GM12878 (cell line): ENCODE measurements at regions not wholly inside any gene's neighbourhood (a gene's known extent, or its start where the extent isn't known, plus 50 kb on each side); places are given as distances from the start of the nearest gene placed in this dataset.

Experiments used
- ATAC-seq: fragments of 200-7000 bp; cut with Tn5 transposase; 3 replicates; pipeline ENCODE4 v1.9.1; 2020; ENCODE audit warnings: mild to moderate bottlenecking, moderate library complexity
- BruUV-seq: library from RNA; stranded (reverse); fragments of 400-500 nt; replicated peaks from 2 replicates; lab custom pipeline; 2021; lab: Mats Ljungman, UMichigan
- CTCF ChIA-PET: fragments of 300-600 bp; sonication (Branson Sonifier 250); formaldehyde crosslinking; extraction: SDS; loops from one replicate; lab custom pipeline; 2021; ENCODE audit warnings: inconsistent platforms; lab: Yijun Ruan, JAX
- POLR2A ChIA-PET: fragments of 350-600 bp; formaldehyde crosslinking; extraction: SDS; loops from one replicate; lab custom pipeline; 2021; ENCODE audit warnings: inconsistent platforms; lab: Charles Lee
- RAD21 ChIA-PET: fragments of 300-600 bp; sonication (Branson Sonifier 250); formaldehyde crosslinking; loops from one replicate; lab custom pipeline; 2023; ENCODE audit warnings: antibody characterized with exemption; ENCODE audit not compliant: unreplicated experiment; lab: Charles Lee
- SMC1A ChIA-PET: fragments of 300-600 bp; sonication (Branson Sonifier 250); formaldehyde crosslinking; loops from one replicate; lab custom pipeline; 2023; ENCODE audit not compliant: unreplicated experiment, uncharacterized antibody; lab: Charles Lee
- DNase-seq: peaks from one replicate; pipeline ENCODE4 v3.0.0-alpha.2; 2011; ENCODE audit warnings: low read depth, low spot score
- FAIRE-seq: peaks from 3 replicates; lab custom pipeline; 2011; peaks lifted over from hg19 to GRCh38; lab: Jason Lieb, UNC
- H2AFZ ChIP-seq: 2 replicates; pipeline ENCODE4 v1.6.0; 2011; ENCODE audit warnings: low read depth, low read length, control low read depth; ENCODE audit not compliant: control insufficient read depth
- H3K27ac ChIP-seq: 2 replicates; pipeline ENCODE4 v1.5.1; 2011; ENCODE audit warnings: control low read depth; ENCODE audit not compliant: control insufficient read depth, insufficient read depth
- H3K27me3 ChIP-seq, 2 experiments: replicated peaks in 1 of 2; 2 replicates each; pipeline versions ENCODE4 v1.6.0 to v1.6.1; 2011; ENCODE audit warnings: low read length in 1 of 2; ENCODE audit not compliant: control insufficient read depth in 2 of 2, insufficient read depth in 2 of 2
- H3K36me3 ChIP-seq, 2 experiments: 2 replicates each; pipeline ENCODE4 v1.5.1; 2011; ENCODE audit warnings: low read length in 1 of 2; ENCODE audit not compliant: control insufficient read depth in 2 of 2, insufficient read depth in 2 of 2
- H3K4me1 ChIP-seq: 2 replicates; pipeline ENCODE4 v1.6.1; 2011; ENCODE audit warnings: mild to moderate bottlenecking, low read length, moderate library complexity, mixed read lengths; ENCODE audit not compliant: control insufficient read depth, insufficient read depth
- H3K4me2 ChIP-seq: 2 replicates; pipeline ENCODE4 v1.6.0; 2011; ENCODE audit warnings: control low read depth; ENCODE audit not compliant: control insufficient read depth, insufficient read depth
- H3K4me3 ChIP-seq: fragments of 200-600 bp; sonication (generic); 2 replicates; pipeline ENCODE4 v1.5.1; 2016
- H3K79me2 ChIP-seq: 2 replicates; pipeline ENCODE4 v1.6.0; 2011; ENCODE audit warnings: low read length; ENCODE audit not compliant: control insufficient read depth, insufficient read depth
- H3K9ac ChIP-seq: 2 replicates; pipeline ENCODE4 v1.8.0; 2011; ENCODE audit warnings: low read length, control low read depth, mixed read lengths; ENCODE audit not compliant: control insufficient read depth, insufficient read depth
- H3K9me3 ChIP-seq: replicated peaks from 3 replicates; pipeline ENCODE4 v1.5.1; 2011; ENCODE audit warnings: mild to moderate bottlenecking, low read length; ENCODE audit not compliant: control insufficient read depth, insufficient read depth
- H4K20me1 ChIP-seq: 2 replicates; pipeline ENCODE4 v1.6.0; 2011; ENCODE audit not compliant: control insufficient read depth, insufficient read depth
- BCL11A ChIP-seq: IDR thresholded peaks from 2 replicates; pipeline ENCODE4 v1.6.1; 2011; ENCODE audit warnings: low read depth, low read length
- HCFC1 ChIP-seq: fragments of 150-350 bp; IDR thresholded peaks from 2 replicates; pipeline ENCODE4 v1.6.1; 2014; ENCODE audit warnings: low read length
- HDGF ChIP-seq: fragments of 450-650 bp; IDR thresholded peaks from 2 replicates; pipeline ENCODE4 v1.6.1; 2016; ENCODE audit warnings: antibody characterized with exemption
- IRF4 ChIP-seq: IDR thresholded peaks from 2 replicates; pipeline ENCODE4 v1.6.1; 2011; ENCODE audit warnings: low read depth, low read length
- NR2C1 ChIP-seq: fragments of 450-650 bp; IDR thresholded peaks from 2 replicates; pipeline ENCODE4 v1.6.1; 2017; ENCODE audit warnings: antibody characterized with exemption, mild to moderate bottlenecking, moderate library complexity
- PAX8 ChIP-seq: fragments of 450-650 bp; IDR thresholded peaks from 2 replicates; pipeline ENCODE4 v1.6.1; 2017; ENCODE audit warnings: mild to moderate bottlenecking, moderate library complexity
- POU2F2 ChIP-seq: IDR thresholded peaks from 3 replicates; pipeline ENCODE4 v1.6.1; 2011; ENCODE audit warnings: low read depth, mild to moderate bottlenecking, low read length, borderline replicate concordance
- SMAD1 ChIP-seq: fragments of 450-650 bp; IDR thresholded peaks from 2 replicates; pipeline ENCODE4 v1.6.1; 2018; ENCODE audit warnings: mild to moderate bottlenecking, low read depth; ENCODE audit not compliant: partially characterized antibody
- TCF3 ChIP-seq: IDR thresholded peaks from 2 replicates; pipeline ENCODE4 v1.6.1; 2012; ENCODE audit warnings: low read depth, mild to moderate bottlenecking, low read length, borderline replicate concordance; ENCODE audit not compliant: insufficient read depth
- ZBED1 ChIP-seq: IDR thresholded peaks from 2 replicates; pipeline ENCODE4 v1.6.1; 2016; ENCODE audit warnings: borderline replicate concordance
- ZNF217 ChIP-seq: fragments of 450-650 bp; IDR thresholded peaks from 2 replicates; pipeline ENCODE4 v1.6.1; 2017; ENCODE audit warnings: antibody characterized with exemption, mild to moderate bottlenecking
- WGBS: methylation state at CpG from one replicate; pipeline ENCODE4 v1.1.6; 2016; ENCODE audit warnings: low lambda C conversion rate; ENCODE audit not compliant: insufficient replicate concordance, insufficient coverage; ENCODE audit errors: missing lambda C conversion rate; 5-methylcytosine and 5-hydroxymethylcytosine counted together
- in situ Hi-C: fragments of 300-500 bp; cut with MboI; formaldehyde crosslinking; loops from 9 replicates; pipeline ENCODE4 v1.14.3; 2018; ENCODE audit warnings: mixed read lengths
- intact Hi-C: fragments of 100-400 bp; cut with micrococcal nuclease; formaldehyde crosslinking; loops from one replicate; pipeline ENCODE4 v1.14.2; 2022; ENCODE audit not compliant: unreplicated experiment
- TF ChIP-seq, protein P1 (sequence below): fragments of 450-650 bp; IDR thresholded peaks from 2 replicates; pipeline ENCODE4 v1.6.1; 2017; ENCODE audit warnings: mild to moderate bottlenecking, moderate library complexity
- TF ChIP-seq, protein P2 (sequence below): fragments of 450-650 bp; IDR thresholded peaks from 2 replicates; pipeline ENCODE4 v1.6.1; 2016; ENCODE audit warnings: mild to moderate bottlenecking, moderate library complexity, borderline replicate concordance
- TF ChIP-seq, protein P3 (sequence below): IDR thresholded peaks from 2 replicates; pipeline ENCODE4 v1.6.1; 2012; ENCODE audit warnings: mild to moderate bottlenecking, low read depth, low read length

DNA sequence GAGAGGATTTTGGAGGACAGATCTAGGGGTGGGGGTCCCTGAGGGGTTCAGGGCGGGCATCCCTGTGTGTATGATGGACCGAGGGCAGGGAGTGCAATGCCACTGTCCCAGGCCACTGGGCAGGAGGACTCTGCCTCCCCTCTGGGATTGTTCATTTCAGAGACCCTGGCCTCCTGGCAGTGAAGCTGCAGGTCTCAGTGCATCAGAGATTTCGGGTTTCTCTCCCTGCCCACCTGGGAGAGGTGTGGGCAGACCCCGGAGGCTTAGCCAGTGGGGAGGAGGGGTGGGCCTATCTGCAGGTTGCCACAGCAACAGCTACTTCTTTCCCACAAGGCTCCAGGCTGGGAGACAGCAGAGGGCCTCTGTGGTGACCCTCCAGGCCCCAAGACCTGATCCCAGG, 80.1 kb upstream of the LRPAP1 start:
- Histone ChIP-seq H3K27me3 (no peaks in the 10 kb centered on the region), H3K9me3 (no peaks in the 10 kb centered on the region; the same call in 2 of the 3 replicates), H3K4me2 (no peak overlapping the region), H3K36me3 (no peaks in the 10 kb centered on the region), H3K79me2 (no peaks in the 10 kb centered on the region), H2AFZ (no peak overlapping the region), H3K4me1 (no peaks in the 10 kb centered on the region), H3K4me3 (no peak overlapping the region), H3K27ac (no peak overlapping the region), H4K20me1 (no peaks in the 10 kb centered on the region), H3K9ac (no peak overlapping the region)
- intact Hi-C loops = no loop called here
- CTCF ChIA-PET = no interaction called here
- 10% methylated on average over 4 of the region's 4 CpGs for WGBS
- DNase-seq (no peak), ATAC-seq (no peak), FAIRE-seq (no peak)
- POLR2A ChIA-PET = no interaction called here
- RAD21 ChIA-PET = no interaction called here
- SMC1A ChIA-PET = no interaction called here
- no TSS peak for BruUV-seq
- in situ Hi-C loops = no loop called here
- no peak for TF ChIP-seq HCFC1
- no peak for TF ChIP-seq BCL11A
- TF ChIP-seq SMAD1 = no peak
- no peak for TF ChIP-seq HDGF
- TF ChIP-seq NR2C1 = no peak
- TF ChIP-seq, protein P1, sequence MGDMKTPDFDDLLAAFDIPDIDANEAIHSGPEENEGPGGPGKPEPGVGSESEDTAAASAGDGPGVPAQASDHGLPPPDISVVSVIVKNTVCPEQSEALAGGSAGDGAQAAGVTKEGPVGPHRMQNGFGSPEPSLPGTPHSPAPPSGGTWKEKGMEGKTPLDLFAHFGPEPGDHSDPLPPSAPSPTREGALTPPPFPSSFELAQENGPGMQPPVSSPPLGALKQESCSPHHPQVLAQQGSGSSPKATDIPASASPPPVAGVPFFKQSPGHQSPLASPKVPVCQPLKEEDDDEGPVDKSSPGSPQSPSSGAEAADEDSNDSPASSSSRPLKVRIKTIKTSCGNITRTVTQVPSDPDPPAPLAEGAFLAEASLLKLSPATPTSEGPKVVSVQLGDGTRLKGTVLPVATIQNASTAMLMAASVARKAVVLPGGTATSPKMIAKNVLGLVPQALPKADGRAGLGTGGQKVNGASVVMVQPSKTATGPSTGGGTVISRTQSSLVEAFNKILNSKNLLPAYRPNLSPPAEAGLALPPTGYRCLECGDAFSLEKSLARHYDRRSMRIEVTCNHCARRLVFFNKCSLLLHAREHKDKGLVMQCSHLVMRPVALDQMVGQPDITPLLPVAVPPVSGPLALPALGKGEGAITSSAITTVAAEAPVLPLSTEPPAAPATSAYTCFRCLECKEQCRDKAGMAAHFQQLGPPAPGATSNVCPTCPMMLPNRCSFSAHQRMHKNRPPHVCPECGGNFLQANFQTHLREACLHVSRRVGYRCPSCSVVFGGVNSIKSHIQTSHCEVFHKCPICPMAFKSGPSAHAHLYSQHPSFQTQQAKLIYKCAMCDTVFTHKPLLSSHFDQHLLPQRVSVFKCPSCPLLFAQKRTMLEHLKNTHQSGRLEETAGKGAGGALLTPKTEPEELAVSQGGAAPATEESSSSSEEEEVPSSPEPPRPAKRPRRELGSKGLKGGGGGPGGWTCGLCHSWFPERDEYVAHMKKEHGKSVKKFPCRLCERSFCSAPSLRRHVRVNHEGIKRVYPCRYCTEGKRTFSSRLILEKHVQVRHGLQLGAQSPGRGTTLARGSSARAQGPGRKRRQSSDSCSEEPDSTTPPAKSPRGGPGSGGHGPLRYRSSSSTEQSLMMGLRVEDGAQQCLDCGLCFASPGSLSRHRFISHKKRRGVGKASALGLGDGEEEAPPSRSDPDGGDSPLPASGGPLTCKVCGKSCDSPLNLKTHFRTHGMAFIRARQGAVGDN = no peak
- no peak for TF ChIP-seq PAX8
- TF ChIP-seq ZNF217 = no peak
- TF ChIP-seq, protein P2, sequence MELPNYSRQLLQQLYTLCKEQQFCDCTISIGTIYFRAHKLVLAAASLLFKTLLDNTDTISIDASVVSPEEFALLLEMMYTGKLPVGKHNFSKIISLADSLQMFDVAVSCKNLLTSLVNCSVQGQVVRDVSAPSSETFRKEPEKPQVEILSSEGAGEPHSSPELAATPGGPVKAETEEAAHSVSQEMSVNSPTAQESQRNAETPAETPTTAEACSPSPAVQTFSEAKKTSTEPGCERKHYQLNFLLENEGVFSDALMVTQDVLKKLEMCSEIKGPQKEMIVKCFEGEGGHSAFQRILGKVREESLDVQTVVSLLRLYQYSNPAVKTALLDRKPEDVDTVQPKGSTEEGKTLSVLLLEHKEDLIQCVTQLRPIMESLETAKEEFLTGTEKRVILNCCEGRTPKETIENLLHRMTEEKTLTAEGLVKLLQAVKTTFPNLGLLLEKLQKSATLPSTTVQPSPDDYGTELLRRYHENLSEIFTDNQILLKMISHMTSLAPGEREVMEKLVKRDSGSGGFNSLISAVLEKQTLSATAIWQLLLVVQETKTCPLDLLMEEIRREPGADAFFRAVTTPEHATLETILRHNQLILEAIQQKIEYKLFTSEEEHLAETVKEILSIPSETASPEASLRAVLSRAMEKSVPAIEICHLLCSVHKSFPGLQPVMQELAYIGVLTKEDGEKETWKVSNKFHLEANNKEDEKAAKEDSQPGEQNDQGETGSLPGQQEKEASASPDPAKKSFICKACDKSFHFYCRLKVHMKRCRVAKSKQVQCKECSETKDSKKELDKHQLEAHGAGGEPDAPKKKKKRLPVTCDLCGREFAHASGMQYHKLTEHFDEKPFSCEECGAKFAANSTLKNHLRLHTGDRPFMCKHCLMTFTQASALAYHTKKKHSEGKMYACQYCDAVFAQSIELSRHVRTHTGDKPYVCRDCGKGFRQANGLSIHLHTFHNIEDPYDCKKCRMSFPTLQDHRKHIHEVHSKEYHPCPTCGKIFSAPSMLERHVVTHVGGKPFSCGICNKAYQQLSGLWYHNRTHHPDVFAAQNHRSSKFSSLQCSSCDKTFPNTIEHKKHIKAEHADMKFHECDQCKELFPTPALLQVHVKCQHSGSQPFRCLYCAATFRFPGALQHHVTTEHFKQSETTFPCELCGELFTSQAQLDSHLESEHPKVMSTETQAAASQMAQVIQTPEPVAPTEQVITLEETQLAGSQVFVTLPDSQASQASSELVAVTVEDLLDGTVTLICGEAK = no peak
- no peak for TF ChIP-seq ZBED1
- TF ChIP-seq, protein P3, sequence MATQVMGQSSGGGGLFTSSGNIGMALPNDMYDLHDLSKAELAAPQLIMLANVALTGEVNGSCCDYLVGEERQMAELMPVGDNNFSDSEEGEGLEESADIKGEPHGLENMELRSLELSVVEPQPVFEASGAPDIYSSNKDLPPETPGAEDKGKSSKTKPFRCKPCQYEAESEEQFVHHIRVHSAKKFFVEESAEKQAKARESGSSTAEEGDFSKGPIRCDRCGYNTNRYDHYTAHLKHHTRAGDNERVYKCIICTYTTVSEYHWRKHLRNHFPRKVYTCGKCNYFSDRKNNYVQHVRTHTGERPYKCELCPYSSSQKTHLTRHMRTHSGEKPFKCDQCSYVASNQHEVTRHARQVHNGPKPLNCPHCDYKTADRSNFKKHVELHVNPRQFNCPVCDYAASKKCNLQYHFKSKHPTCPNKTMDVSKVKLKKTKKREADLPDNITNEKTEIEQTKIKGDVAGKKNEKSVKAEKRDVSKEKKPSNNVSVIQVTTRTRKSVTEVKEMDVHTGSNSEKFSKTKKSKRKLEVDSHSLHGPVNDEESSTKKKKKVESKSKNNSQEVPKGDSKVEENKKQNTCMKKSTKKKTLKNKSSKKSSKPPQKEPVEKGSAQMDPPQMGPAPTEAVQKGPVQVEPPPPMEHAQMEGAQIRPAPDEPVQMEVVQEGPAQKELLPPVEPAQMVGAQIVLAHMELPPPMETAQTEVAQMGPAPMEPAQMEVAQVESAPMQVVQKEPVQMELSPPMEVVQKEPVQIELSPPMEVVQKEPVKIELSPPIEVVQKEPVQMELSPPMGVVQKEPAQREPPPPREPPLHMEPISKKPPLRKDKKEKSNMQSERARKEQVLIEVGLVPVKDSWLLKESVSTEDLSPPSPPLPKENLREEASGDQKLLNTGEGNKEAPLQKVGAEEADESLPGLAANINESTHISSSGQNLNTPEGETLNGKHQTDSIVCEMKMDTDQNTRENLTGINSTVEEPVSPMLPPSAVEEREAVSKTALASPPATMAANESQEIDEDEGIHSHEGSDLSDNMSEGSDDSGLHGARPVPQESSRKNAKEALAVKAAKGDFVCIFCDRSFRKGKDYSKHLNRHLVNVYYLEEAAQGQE = no peak
- no peak for TF ChIP-seq TCF3
- no peak for TF ChIP-seq POU2F2
- no peak for TF ChIP-seq IRF4
